SJSA1 (cell line): ENCODE measurements at regions not wholly inside any gene's neighbourhood (a gene's known extent, or its start where the extent isn't known, plus 50 kb on each side); places are given as distances from the start of the nearest gene placed in this dataset.

Experiments used
- DNase-seq, 2 experiments: peaks; one replicate each; pipeline ENCODE4 v3.0.0-alpha.2; 2015 to 2020; ENCODE audit warnings: low spot score in 2 of 2, low read depth in 1 of 2
- H3K27ac ChIP-seq: fragments of 250-450 bp; sonication (Bioruptor Pico); 2 replicates; pipeline ENCODE4 v1.5.1; 2020; ENCODE audit warnings: mild to moderate bottlenecking, moderate library complexity
- H3K27me3 ChIP-seq: fragments of 250-450 bp; sonication (Bioruptor Pico); replicated peaks from 2 replicates; pipeline ENCODE4 v1.5.1; 2020; ENCODE audit warnings: mild to moderate bottlenecking, moderate library complexity
- H3K36me3 ChIP-seq: fragments of 250-450 bp; sonication (Bioruptor Pico); 2 replicates; pipeline ENCODE4 v1.5.1; 2020; ENCODE audit warnings: mild to moderate bottlenecking
- H3K4me1 ChIP-seq: fragments of 250-450 bp; sonication (Bioruptor Pico); replicated peaks from 2 replicates; pipeline ENCODE4 v1.6.1; 2021; ENCODE audit warnings: mild to moderate bottlenecking
- H3K4me3 ChIP-seq: fragments of 250-450 bp; sonication (Bioruptor Pico); 2 replicates; pipeline ENCODE4 v1.5.1; 2020; ENCODE audit warnings: mild to moderate bottlenecking
- H3K9me3 ChIP-seq: fragments of 250-450 bp; sonication (Bioruptor Pico); replicated peaks from 2 replicates; pipeline ENCODE4 v1.5.1; 2020; ENCODE audit warnings: mild to moderate bottlenecking

DNA sequence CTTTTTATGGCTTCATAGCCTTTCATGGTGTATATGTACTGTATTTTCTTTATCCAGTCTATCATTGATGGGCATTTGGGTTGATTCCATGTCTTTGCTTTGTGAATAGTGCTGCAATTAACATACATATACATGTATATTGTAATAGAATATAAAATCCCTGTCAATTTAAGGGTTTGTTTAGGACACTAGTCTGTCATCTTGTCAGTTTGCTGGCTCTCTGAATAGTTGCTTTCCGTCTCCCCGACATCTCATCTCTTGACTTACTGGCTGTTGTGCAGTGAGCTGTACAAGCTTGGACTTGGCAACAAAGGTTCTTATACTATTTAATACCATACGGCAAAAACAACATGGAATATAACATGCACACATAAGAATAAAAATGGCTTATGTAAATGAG, 1487.5 kb downstream of the LRRC4C start:
- DNase-seq: no peak
- H3K4me1 ChIP-seq: no peaks in the 10 kb centered on the region
- no peaks in the 10 kb centered on the region for H3K27me3 ChIP-seq
- H3K9me3 ChIP-seq: no peaks in the 10 kb centered on the region; the same call in 1 of the 2 replicates
- H3K4me3 ChIP-seq: no peak overlapping the region
- H3K36me3 ChIP-seq: no peaks in the 10 kb centered on the region
- H3K27ac ChIP-seq: no peak overlapping the region

DNA sequence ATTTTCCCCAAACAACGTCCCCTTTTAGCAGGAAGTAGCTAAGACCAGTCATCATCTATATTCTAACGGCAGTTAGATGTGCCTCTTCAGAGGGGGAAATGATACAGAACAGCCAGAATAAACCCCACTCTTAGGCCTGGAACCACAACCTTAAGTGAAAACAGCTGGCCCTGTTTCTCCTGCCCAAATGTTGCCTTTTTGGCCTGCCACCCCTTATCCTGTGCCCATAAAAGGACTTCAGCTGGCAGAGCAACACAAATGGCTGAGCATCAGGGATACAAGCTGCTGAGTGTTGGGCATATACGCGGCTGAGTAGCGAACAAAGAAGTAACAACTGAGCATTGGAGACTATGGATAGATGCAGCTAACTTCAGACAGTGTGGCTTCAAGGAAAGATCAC, 1491.4 kb downstream of the LRRC4C start:
- Histone ChIP-seq H3K36me3 (no peaks in the 10 kb centered on the region), H3K27ac (no peak overlapping the region), H3K4me1 (no peaks in the 10 kb centered on the region), H3K27me3 (no peaks in the 10 kb centered on the region), H3K9me3 (no peaks in the 10 kb centered on the region; the same call in 1 of the 2 replicates), H3K4me3 (no peak overlapping the region)
- DNase-seq: no peak

DNA sequence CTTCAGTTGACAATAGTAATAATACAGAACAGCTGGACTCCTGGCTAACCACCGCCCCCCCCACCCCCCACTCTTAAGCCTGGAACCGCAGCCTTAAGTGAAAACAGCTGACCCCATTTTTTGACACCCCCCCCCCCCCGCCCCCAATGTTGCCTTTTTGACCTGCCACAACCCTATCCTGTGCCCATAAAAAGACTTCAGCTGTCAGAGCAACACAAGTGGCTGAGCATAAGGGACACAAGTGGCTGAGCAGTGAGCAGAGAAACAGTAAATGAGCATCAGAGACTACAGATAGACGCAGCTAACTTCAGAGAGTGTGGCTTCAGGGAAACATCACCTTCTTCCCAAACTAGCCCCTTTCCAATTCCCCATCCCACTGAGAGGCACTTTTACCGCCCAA, 1493.8 kb downstream of the LRRC4C start:
- DNase-seq: no peak
- Histone ChIP-seq H3K27me3 (no peaks in the 10 kb centered on the region), H3K4me1 (no peaks in the 10 kb centered on the region), H3K9me3 (no peaks in the 10 kb centered on the region; the same call in 1 of the 2 replicates), H3K4me3 (no peak overlapping the region), H3K36me3 (no peaks in the 10 kb centered on the region), H3K27ac (no peak overlapping the region)

- Histone ChIP-seq H3K4me3 (no peak overlapping the region), H3K27me3 (no peaks in the 10 kb centered on the region), H3K27ac (no peak overlapping the region), H3K4me1 (no peaks in the 10 kb centered on the region), H3K36me3 (no peaks in the 10 kb centered on the region), H3K9me3 (no peaks in the 10 kb centered on the region)
- no peak for DNase-seq
Observed at GRCh38 chr11:39960206-39960605, 1499.2 kb downstream of the LRRC4C start.

- DNase-seq: no peak
- no peak overlapping the region for H3K27ac ChIP-seq
- H3K9me3 ChIP-seq: 0 out of 2 replicates have a peak, but pooled peaks cover 7% of the 10 kb centered on the region
- H3K27me3 ChIP-seq: no peaks in the 10 kb centered on the region
- H3K36me3 ChIP-seq: no peaks in the 10 kb centered on the region
- no peaks in the 10 kb centered on the region for H3K4me1 ChIP-seq
- H3K4me3 ChIP-seq: no peak overlapping the region
Observed at GRCh38 chr11:39932966-39933365, 1526.5 kb downstream of the LRRC4C start.

DNA sequence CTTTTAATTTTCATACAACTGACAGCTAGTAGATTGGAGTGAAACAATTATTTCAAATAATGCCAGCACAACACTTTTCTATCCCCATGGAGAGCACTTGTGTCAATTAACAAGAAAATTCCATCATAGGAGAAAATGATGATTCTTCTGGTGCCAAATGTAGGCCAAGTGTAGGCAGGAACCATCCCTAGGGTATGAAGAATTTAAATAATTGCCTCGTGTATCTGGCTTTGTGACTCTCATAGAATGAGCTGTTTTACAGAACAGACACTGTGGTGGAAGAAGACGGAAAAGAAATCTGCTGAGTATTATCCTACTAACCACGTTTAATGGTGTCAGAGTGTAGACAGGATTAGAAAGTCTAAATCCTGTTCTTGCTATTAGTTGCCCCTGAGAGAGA, 1542.2 kb downstream of the LRRC4C start:
- no peak overlapping the region for H3K4me3 ChIP-seq
- no peaks in the 10 kb centered on the region for H3K27me3 ChIP-seq
- no peak for DNase-seq
- H3K27ac ChIP-seq: no peak overlapping the region
- no peaks in the 10 kb centered on the region; the same call in 1 of the 2 replicates for H3K9me3 ChIP-seq
- no peaks in the 10 kb centered on the region for H3K36me3 ChIP-seq
- H3K4me1 ChIP-seq: no peaks in the 10 kb centered on the region

- no peaks in the 10 kb centered on the region for H3K9me3 ChIP-seq
- no peaks in the 10 kb centered on the region for H3K27me3 ChIP-seq
- DNase-seq: no peak
- H3K27ac ChIP-seq: no peak overlapping the region
- H3K36me3 ChIP-seq: no peaks in the 10 kb centered on the region
- no peak overlapping the region for H3K4me3 ChIP-seq
- no peaks in the 10 kb centered on the region for H3K4me1 ChIP-seq
Observed at GRCh38 chr11:39910087-39910486, 1549.4 kb downstream of the LRRC4C start.

GRCh38 chr11:39860931-39861330, 1598.5 kb downstream of the LRRC4C start:
- Histone ChIP-seq H3K9me3 (no peaks in the 10 kb centered on the region; the same call in 1 of the 2 replicates), H3K27ac (no peak overlapping the region), H3K27me3 (no peaks in the 10 kb centered on the region), H3K4me1 (no peaks in the 10 kb centered on the region), H3K36me3 (no peaks in the 10 kb centered on the region), H3K4me3 (no peak overlapping the region)
- no peak for DNase-seq

DNA sequence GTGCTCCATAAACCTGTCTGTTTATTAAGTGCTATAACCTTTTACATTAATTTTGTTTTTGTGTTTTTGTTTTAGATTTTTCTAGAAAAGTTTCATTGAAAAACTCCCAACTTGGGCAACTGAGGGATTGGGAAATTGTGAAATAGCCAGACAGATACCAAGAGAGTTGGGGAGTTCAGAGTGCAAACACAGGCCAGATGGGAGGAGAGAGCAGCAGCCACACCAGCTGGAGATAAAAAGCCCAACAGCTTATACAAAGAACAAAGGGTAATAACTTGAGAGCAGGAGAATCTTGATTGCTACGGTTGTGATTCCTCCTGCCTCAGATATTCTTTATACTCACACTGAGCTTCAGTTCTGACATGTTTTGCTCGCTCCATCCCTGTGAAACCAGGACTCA, 1642.2 kb downstream of the LRRC4C start:
- no peak overlapping the region for H3K4me3 ChIP-seq
- no peaks in the 10 kb centered on the region; the same call in 1 of the 2 replicates for H3K9me3 ChIP-seq
- no peak for DNase-seq
- no peak overlapping the region for H3K27ac ChIP-seq
- H3K4me1 ChIP-seq: no peaks in the 10 kb centered on the region
- H3K27me3 ChIP-seq: no peaks in the 10 kb centered on the region
- H3K36me3 ChIP-seq: no peaks in the 10 kb centered on the region

- H3K27me3 ChIP-seq: no peaks in the 10 kb centered on the region; the same call in 1 of the 2 replicates
- no peak overlapping the region for H3K4me3 ChIP-seq
- no peaks in the 10 kb centered on the region for H3K4me1 ChIP-seq
- no peaks in the 10 kb centered on the region for H3K9me3 ChIP-seq
- no peak for DNase-seq
- no peak overlapping the region for H3K27ac ChIP-seq
- H3K36me3 ChIP-seq: no peaks in the 10 kb centered on the region
Observed at GRCh38 chr11:39810358-39810757, 1649.1 kb downstream of the LRRC4C start.

- DNase-seq: no peak
- Histone ChIP-seq H3K27me3 (no peaks in the 10 kb centered on the region; the same call in 1 of the 2 replicates), H3K9me3 (no peaks in the 10 kb centered on the region), H3K27ac (no peak overlapping the region), H3K36me3 (no peaks in the 10 kb centered on the region), H3K4me3 (no peak overlapping the region), H3K4me1 (no peaks in the 10 kb centered on the region)
Observed at GRCh38 chr11:39809833-39810232, 1649.6 kb downstream of the LRRC4C start.

DNA sequence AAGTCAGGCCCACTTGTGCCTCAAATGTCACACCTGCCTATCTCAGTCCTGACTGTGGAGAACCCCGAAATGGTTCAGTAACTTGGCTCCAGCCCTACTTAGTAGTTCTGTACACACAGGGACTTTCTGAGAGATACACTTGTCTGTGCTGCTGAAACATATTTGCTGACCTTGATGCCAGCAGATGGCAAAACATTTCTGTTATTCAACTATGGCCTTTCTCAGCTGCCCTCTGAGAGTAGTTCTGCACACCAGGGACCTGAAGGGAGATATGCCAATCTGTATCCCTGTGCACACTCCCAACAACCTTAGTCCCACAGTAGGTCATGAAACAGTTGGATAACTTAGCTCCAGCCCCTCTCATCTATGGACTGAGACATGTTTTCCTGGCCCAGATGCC, 1651.5 kb downstream of the LRRC4C start:
- Histone ChIP-seq H3K4me3 (no peak overlapping the region), H3K36me3 (no peaks in the 10 kb centered on the region), H3K4me1 (no peaks in the 10 kb centered on the region), H3K27me3 (no peaks in the 10 kb centered on the region; the same call in 1 of the 2 replicates), H3K27ac (no peak overlapping the region), H3K9me3 (0 out of 2 replicates have a peak, but pooled peaks cover 3% of the 10 kb centered on the region)
- no peak for DNase-seq

GRCh38 chr11:39806652-39807051, 1652.8 kb downstream of the LRRC4C start:
- Histone ChIP-seq H3K36me3 (no peaks in the 10 kb centered on the region), H3K4me3 (no peak overlapping the region), H3K4me1 (no peaks in the 10 kb centered on the region), H3K27ac (no peak overlapping the region), H3K9me3 (0 out of 2 replicates have a peak, but pooled peaks cover 3% of the 10 kb centered on the region), H3K27me3 (no peaks in the 10 kb centered on the region; the same call in 1 of the 2 replicates)
- DNase-seq: no peak

- DNase-seq: no peak
- Histone ChIP-seq H3K4me1 (no peaks in the 10 kb centered on the region), H3K9me3 (0 out of 2 replicates have a peak, but pooled peaks cover 3% of the 10 kb centered on the region), H3K4me3 (no peak overlapping the region), H3K27me3 (no peaks in the 10 kb centered on the region), H3K27ac (no peak overlapping the region), H3K36me3 (no peaks in the 10 kb centered on the region)
Observed at GRCh38 chr11:39804271-39804670, 1655.2 kb downstream of the LRRC4C start.

DNA sequence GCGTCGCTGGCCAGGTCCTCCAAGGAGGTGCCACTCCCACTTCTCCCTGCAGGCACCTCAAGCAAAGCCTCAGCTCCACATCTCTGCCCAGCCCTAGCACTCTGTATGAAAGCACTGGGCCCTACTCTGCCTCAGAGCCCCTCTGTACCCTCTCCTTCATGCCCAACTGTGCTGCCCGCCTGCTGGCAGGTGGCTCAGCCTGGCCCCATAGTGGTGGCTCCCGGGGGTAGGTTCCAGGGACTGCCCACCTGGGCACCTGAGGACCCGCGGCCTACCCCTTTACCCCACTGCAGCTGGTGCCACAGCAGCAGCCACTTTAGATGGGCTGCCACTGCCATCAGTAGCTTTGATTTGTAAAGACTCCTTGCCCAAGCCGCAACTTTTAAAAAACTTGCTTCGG, 1672.8 kb downstream of the LRRC4C start:
- Histone ChIP-seq H3K27me3 (no peaks in the 10 kb centered on the region), H3K36me3 (no peaks in the 10 kb centered on the region), H3K9me3 (0 out of 2 replicates have a peak, but pooled peaks cover 2% of the 10 kb centered on the region), H3K4me3 (no peak overlapping the region), H3K27ac (no peak overlapping the region), H3K4me1 (no peaks in the 10 kb centered on the region)
- no peak for DNase-seq
